Stimulated activated effector memory CD8-positive, alpha-beta T cell treated with anti-CD3 and anti-CD28 coated beads, Interleukin-12 subunit alpha, Interleukin-12 subunit beta, amount 100 ng/mL, for 72 hours (primary cell): ENCODE measurements at regions not wholly inside any gene's neighbourhood (a gene's known extent, or its start where the extent isn't known, plus 50 kb on each side); places are given as distances from the start of the nearest gene placed in this dataset.
A peak's percentile ranks its signal among the peaks of the same experiment; 100 is the strongest.

Experiments
- ATAC-seq: fragments of 150-1000 bp; cut with Tn5 transposase; 2 replicates; pipeline ENCODE4 v1.10.0; 2021
- DNase-seq, 2 donors: peaks; one replicate each; pipeline ENCODE4 v3.0.0; 2021 to 2022; ENCODE audit warnings: low spot score in 2 of 2
- H3K27ac Mint-ChIP-seq: one replicate; pipeline ENCODE4 v1.8.0; 2022; ENCODE audit warnings: mild to moderate bottlenecking, mixed read lengths
- H3K36me3 Mint-ChIP-seq: one replicate; pipeline ENCODE4 v1.8.0; 2022; ENCODE audit warnings: mild to moderate bottlenecking, mixed read lengths
- H3K4me1 Mint-ChIP-seq: one replicate; pipeline ENCODE4 v1.8.0; 2022; ENCODE audit warnings: mixed read lengths
- H3K4me3 Mint-ChIP-seq: one replicate; pipeline ENCODE4 v1.8.0; 2022; ENCODE audit warnings: mild to moderate bottlenecking, mixed read lengths
- H3K9me3 Mint-ChIP-seq: one replicate; pipeline ENCODE4 v1.8.0; 2022; ENCODE audit warnings: mixed read lengths

- H3K27ac Mint-ChIP-seq = no peak overlapping the region
- H3K4me3 Mint-ChIP-seq = no peak overlapping the region
- H3K9me3 Mint-ChIP-seq = no peaks in the 10 kb centered on the region
- H3K36me3 Mint-ChIP-seq = no peaks in the 10 kb centered on the region
- DNase-seq = no peak
- no peak for ATAC-seq
- no peaks in the 10 kb centered on the region for H3K4me1 Mint-ChIP-seq
Measured at GRCh38 chrX:120021927-120022326, 55.6 kb downstream of the RHOXF2B start.

GRCh38 chrX:120020305-120020704, 57.2 kb downstream of the RHOXF2B start:
- no peak for DNase-seq
- Mint-ChIP-seq H3K27ac (no peak overlapping the region), H3K9me3 (no peaks in the 10 kb centered on the region), H3K36me3 (no peaks in the 10 kb centered on the region), H3K4me3 (no peak overlapping the region), H3K4me1 (peaks cover 8% of the 10 kb centered on the region)
- ATAC-seq = no peak

- peaks cover 14% of the 10 kb centered on the region for H3K4me1 Mint-ChIP-seq
- DNase-seq = no peak
- peak overlapping the region; percentile 74 for H3K4me3 Mint-ChIP-seq
- ATAC-seq = no peak
- no peak overlapping the region for H3K27ac Mint-ChIP-seq
- no peaks in the 10 kb centered on the region for H3K36me3 Mint-ChIP-seq
- H3K9me3 Mint-ChIP-seq = no peaks in the 10 kb centered on the region
Measured at GRCh38 chrX:120016068-120016441, 61.4 kb downstream of the RHOXF2B start.

- Mint-ChIP-seq H3K4me3 (peak overlapping the region; percentile 74), H3K9me3 (no peaks in the 10 kb centered on the region), H3K4me1 (peaks cover 14% of the 10 kb centered on the region), H3K27ac (peak overlapping the region; percentile 14), H3K36me3 (no peaks in the 10 kb centered on the region)
- no peak for DNase-seq
- no peak for ATAC-seq
Measured at GRCh38 chrX:120015145-120016067, 62.1 kb downstream of the RHOXF2B start.

GRCh38 chrX:120014354-120015130, 62.9 kb downstream of the RHOXF2B start:
- Mint-ChIP-seq H3K4me1 (peaks cover 14% of the 10 kb centered on the region), H3K27ac (no peak overlapping the region), H3K36me3 (no peaks in the 10 kb centered on the region), H3K9me3 (no peaks in the 10 kb centered on the region), H3K4me3 (peak overlapping the region; percentile 74)
- no peak for ATAC-seq
- DNase-seq = no peak

- Mint-ChIP-seq H3K27ac (no peak overlapping the region), H3K9me3 (no peaks in the 10 kb centered on the region), H3K4me1 (peaks cover 16% of the 10 kb centered on the region), H3K4me3 (no peak overlapping the region), H3K36me3 (no peaks in the 10 kb centered on the region)
- ATAC-seq = no peak
- no peak for DNase-seq
Measured at GRCh38 chrX:120001787-120002186, 58.2 kb upstream of the NKAP start.

- no peaks in the 10 kb centered on the region for H3K36me3 Mint-ChIP-seq
- peak; percentile 83 for ATAC-seq
- DNase-seq = no peak
- H3K27ac Mint-ChIP-seq = no peak overlapping the region
- H3K4me3 Mint-ChIP-seq = peak overlapping the region; percentile 72
- H3K4me1 Mint-ChIP-seq = peaks cover 16% of the 10 kb centered on the region
- no peaks in the 10 kb centered on the region for H3K9me3 Mint-ChIP-seq
Measured at GRCh38 chrX:120000490-120001246, 57.1 kb upstream of the NKAP start.

GRCh38 chrX:119999087-119999634, 55.6 kb upstream of the NKAP start:
- Mint-ChIP-seq H3K27ac (no peak overlapping the region), H3K4me1 (peaks cover 16% of the 10 kb centered on the region), H3K36me3 (no peaks in the 10 kb centered on the region), H3K9me3 (no peaks in the 10 kb centered on the region), H3K4me3 (no peak overlapping the region)
- DNase-seq (no peak), ATAC-seq (no peak)

- DNase-seq (no peak), ATAC-seq (no peak)
- Mint-ChIP-seq H3K27ac (no peak overlapping the region), H3K4me1 (peaks cover 16% of the 10 kb centered on the region), H3K4me3 (no peak overlapping the region), H3K9me3 (no peaks in the 10 kb centered on the region), H3K36me3 (no peaks in the 10 kb centered on the region)
Measured at GRCh38 chrX:119997570-119997969, 54.0 kb upstream of the NKAP start.

GRCh38 chrX:119996600-119997524, 53.3 kb upstream of the NKAP start:
- Mint-ChIP-seq H3K4me1 (peaks cover 16% of the 10 kb centered on the region), H3K36me3 (no peaks in the 10 kb centered on the region), H3K9me3 (no peaks in the 10 kb centered on the region), H3K4me3 (no peak overlapping the region), H3K27ac (no peak overlapping the region)
- no peak for ATAC-seq
- DNase-seq = no peak

GRCh38 chrX:119996069-119996468, 52.5 kb upstream of the NKAP start:
- no peak overlapping the region for H3K4me3 Mint-ChIP-seq
- no peak for DNase-seq
- H3K27ac Mint-ChIP-seq = no peak overlapping the region
- H3K4me1 Mint-ChIP-seq = peaks cover 14% of the 10 kb centered on the region
- H3K9me3 Mint-ChIP-seq = no peaks in the 10 kb centered on the region
- H3K36me3 Mint-ChIP-seq = no peaks in the 10 kb centered on the region
- no peak for ATAC-seq
